ENCODE measurements at regions not wholly inside any gene's neighbourhood (a gene's known extent, or its start where the extent isn't known, plus 50 kb on each side); places are given as distances from the start of the nearest gene placed in this dataset.

DNA sequence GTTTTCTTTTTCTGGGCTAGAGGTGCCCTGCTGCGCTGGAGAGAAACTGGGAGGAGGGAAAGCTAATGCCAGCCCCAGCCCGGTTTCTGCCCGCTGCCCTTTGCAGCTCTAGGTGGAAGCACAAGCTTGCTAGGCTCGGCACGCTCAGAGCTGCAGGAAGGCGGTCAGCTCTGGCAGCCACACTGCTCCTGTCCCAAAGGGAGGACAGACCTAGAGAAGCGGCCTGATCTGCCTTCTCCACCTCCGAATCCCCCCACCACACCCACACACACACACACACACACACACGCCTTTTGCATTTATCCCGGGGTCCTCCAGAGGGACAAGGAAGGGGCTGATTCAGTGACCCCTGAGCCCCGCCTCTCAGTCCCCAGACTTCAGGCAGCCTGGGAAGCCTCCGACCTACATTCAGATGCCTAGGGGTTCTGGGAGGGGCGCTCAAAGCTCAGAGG, 418.1 kb downstream of the SOX9 start:
- no peaks in the 10 kb centered on the region for H3K27me3 Mint-ChIP-seq (ENCODE audit: unreplicated experiment)
- H3K9me3 Mint-ChIP-seq (ENCODE audit: unreplicated experiment): peaks cover 9% of the 10 kb centered on the region
- H3K4me3 Mint-ChIP-seq (ENCODE audit: unreplicated experiment): no peak overlapping the region
- H3K4me1 Mint-ChIP-seq (ENCODE audit: unreplicated experiment): peaks cover 25% of the 10 kb centered on the region
- TF ChIP-seq, protein P1, sequence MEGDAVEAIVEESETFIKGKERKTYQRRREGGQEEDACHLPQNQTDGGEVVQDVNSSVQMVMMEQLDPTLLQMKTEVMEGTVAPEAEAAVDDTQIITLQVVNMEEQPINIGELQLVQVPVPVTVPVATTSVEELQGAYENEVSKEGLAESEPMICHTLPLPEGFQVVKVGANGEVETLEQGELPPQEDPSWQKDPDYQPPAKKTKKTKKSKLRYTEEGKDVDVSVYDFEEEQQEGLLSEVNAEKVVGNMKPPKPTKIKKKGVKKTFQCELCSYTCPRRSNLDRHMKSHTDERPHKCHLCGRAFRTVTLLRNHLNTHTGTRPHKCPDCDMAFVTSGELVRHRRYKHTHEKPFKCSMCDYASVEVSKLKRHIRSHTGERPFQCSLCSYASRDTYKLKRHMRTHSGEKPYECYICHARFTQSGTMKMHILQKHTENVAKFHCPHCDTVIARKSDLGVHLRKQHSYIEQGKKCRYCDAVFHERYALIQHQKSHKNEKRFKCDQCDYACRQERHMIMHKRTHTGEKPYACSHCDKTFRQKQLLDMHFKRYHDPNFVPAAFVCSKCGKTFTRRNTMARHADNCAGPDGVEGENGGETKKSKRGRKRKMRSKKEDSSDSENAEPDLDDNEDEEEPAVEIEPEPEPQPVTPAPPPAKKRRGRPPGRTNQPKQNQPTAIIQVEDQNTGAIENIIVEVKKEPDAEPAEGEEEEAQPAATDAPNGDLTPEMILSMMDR (IDR thresholded peaks at IDR 0.05): no peak
- H3K36me3 Mint-ChIP-seq (ENCODE audit: unreplicated experiment): peaks cover 3% of the 10 kb centered on the region
- no peak overlapping the region for H3K27ac Mint-ChIP-seq (ENCODE audit: unreplicated experiment)
- no peak for DNase-seq (ENCODE audit: extremely low spot score, unreplicated experiment)

DNA sequence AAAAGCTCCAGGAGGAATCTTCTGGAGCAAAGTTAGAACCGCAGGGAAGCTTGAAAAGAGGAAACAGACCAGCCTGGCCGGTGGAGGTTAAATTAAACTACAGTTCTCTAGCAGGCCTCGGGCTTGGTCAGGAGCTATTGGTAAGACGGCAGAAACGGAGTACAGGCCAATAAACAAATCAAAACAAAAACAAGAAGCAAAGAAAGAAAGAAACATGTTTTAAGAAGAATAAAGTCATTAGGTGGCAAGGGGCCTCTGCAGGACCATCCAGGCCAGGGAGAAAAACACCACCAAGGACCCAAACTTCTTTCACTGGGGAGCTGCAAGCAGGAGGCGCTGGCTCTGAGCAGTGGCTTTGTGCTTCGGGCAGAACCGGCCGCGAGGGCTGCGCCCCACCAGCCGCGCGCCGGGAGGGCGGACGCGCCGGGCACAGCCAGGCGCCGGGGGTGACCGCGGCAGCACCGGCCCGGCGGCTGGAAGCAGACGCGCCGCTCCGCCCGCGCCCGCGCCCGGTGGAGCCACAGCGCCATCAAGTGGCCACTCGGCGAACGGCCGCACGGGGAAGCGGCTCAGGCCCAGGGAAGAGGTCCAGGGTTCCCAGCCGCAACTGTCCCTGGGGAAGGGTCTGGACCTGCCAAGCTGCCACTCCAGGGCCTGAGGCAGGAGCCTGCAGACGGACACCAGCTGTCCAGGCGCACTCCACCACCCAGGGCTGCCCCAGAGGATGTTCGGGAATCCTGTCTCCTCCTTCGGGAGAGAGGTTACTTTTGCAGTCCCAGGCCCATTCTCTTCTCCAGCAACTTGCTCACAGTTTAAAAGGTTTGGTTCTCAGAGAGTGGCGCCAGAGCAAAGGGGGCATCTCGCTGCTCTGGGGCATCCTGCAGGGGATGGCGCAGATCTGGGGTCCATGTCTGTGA, 419.4 kb downstream of the SOX9 start:
- peak overlapping the region; percentile 62 for H3K27ac Mint-ChIP-seq (ENCODE audit: unreplicated experiment)
- peak overlapping the region; percentile 70 for H3K4me3 Mint-ChIP-seq (ENCODE audit: unreplicated experiment)
- H3K4me1 Mint-ChIP-seq (ENCODE audit: unreplicated experiment): peaks cover 25% of the 10 kb centered on the region
- H3K27me3 Mint-ChIP-seq (ENCODE audit: unreplicated experiment): no peaks in the 10 kb centered on the region
- H3K9me3 Mint-ChIP-seq (ENCODE audit: unreplicated experiment): no peaks in the 10 kb centered on the region
- DNase-seq (ENCODE audit: extremely low spot score, unreplicated experiment): peak; percentile 95
- TF ChIP-seq, protein P1 (IDR thresholded peaks at IDR 0.05): peak; percentile 88
- peaks cover 3% of the 10 kb centered on the region for H3K36me3 Mint-ChIP-seq (ENCODE audit: unreplicated experiment)

DNA sequence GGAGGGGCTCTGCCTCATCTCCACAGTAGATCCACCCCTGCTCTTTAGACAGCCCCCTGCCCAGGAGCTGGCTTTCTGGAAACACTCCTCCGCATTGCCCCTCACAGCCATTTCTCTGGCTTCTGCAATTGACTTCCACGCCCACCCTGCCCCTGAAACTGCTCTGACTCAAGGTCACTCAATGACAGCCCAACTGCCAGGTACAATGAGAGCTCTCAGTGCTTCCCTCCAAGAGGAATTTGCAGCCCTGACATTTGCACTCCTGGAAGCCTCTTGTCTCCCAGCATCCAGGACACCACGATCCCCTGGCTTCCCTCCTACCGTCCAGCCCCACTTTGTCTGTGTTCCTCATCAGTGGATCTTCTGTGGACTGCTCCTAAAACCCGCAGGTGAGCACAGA, 421.5 kb downstream of the SOX9 start:
- H3K27ac Mint-ChIP-seq (ENCODE audit: unreplicated experiment): no peak overlapping the region
- no peak overlapping the region for H3K4me3 Mint-ChIP-seq (ENCODE audit: unreplicated experiment)
- TF ChIP-seq, protein P1 (IDR thresholded peaks at IDR 0.05): no peak

DNA sequence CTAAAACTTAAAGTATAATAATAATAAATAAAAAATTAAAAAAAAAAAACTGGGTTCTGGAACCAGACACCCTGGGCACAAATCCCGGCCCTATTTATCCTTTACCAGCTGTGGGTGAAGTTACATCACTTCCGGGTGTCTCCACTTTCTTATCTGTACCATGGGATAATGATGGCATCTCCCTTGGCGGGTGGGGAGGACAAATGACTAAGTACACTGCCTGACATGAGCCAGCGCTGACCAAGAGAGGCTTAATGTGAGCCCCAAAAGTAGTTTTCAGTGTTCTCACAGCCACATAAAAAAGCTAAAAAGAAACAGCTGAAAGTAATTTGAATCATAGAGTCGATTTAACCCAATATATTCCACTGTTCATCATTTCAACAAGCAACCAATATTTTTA, 424.9 kb downstream of the SOX9 start:
- no peak overlapping the region for H3K4me3 Mint-ChIP-seq (ENCODE audit: unreplicated experiment)
- H3K27ac Mint-ChIP-seq (ENCODE audit: unreplicated experiment): no peak overlapping the region
- H3K36me3 Mint-ChIP-seq (ENCODE audit: unreplicated experiment): peaks cover 3% of the 10 kb centered on the region
- TF ChIP-seq, protein P1 (IDR thresholded peaks at IDR 0.05): no peak
- H3K4me1 Mint-ChIP-seq (ENCODE audit: unreplicated experiment): peaks cover 5% of the 10 kb centered on the region
- H3K27me3 Mint-ChIP-seq (ENCODE audit: unreplicated experiment): no peaks in the 10 kb centered on the region
- peaks cover 11% of the 10 kb centered on the region for H3K9me3 Mint-ChIP-seq (ENCODE audit: unreplicated experiment)
- DNase-seq (ENCODE audit: extremely low spot score, unreplicated experiment): no peak

More for the DNA sequence above, 421.5 kb downstream of the SOX9 start:
- no peak for DNase-seq (ENCODE audit: extremely low spot score, unreplicated experiment)
- H3K4me1 Mint-ChIP-seq (ENCODE audit: unreplicated experiment): peaks cover 25% of the 10 kb centered on the region
- peaks cover 3% of the 10 kb centered on the region for H3K36me3 Mint-ChIP-seq (ENCODE audit: unreplicated experiment)
- H3K9me3 Mint-ChIP-seq (ENCODE audit: unreplicated experiment): no peaks in the 10 kb centered on the region
- no peaks in the 10 kb centered on the region for H3K27me3 Mint-ChIP-seq (ENCODE audit: unreplicated experiment)

DNA sequence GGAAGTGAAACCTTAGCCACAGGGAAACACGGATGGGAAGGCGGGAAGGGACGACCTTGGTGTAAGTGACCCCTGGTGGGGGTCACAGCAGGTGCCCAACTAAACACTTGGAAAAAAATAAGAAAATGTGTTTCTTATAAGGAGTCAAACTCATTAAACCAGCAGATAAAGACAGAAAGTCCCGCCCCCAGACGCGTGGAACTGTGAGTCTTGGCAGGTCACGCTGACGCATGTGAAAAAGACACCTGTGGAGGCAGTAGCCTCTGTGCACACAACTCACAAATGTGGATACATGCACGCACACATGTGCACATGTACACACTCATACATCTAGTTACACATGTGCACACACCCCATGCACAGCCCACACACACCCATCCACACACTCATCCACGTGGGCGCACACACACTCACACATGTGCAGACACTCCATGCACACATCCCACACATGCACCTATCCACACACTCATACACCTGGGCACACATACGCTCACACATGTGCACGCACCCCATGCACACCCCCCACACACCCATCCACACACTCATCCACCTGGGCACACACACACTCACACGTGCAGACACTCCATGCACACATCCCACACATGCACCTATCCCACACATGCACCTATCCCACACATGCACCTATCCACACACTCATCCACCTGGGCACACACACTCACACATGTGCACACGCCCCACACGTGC, 432.4 kb downstream of the SOX9 start:
- Mint-ChIP-seq H3K27me3 (ENCODE audit: unreplicated experiment) (no peaks in the 10 kb centered on the region), H3K4me3 (ENCODE audit: unreplicated experiment) (no peak overlapping the region), H3K27ac (ENCODE audit: unreplicated experiment) (no peak overlapping the region), H3K4me1 (ENCODE audit: unreplicated experiment) (no peaks in the 10 kb centered on the region), H3K36me3 (ENCODE audit: unreplicated experiment) (no peaks in the 10 kb centered on the region), H3K9me3 (ENCODE audit: unreplicated experiment) (peaks cover 11% of the 10 kb centered on the region)
- no peak for DNase-seq (ENCODE audit: extremely low spot score, unreplicated experiment)
- TF ChIP-seq, protein P1 (IDR thresholded peaks at IDR 0.05): no peak
